ENCODE measurements at regions not wholly inside any gene's neighbourhood (a gene's known extent, or its start where the extent isn't known, plus 50 kb on each side); places are given as distances from the start of the nearest gene placed in this dataset.

DNA sequence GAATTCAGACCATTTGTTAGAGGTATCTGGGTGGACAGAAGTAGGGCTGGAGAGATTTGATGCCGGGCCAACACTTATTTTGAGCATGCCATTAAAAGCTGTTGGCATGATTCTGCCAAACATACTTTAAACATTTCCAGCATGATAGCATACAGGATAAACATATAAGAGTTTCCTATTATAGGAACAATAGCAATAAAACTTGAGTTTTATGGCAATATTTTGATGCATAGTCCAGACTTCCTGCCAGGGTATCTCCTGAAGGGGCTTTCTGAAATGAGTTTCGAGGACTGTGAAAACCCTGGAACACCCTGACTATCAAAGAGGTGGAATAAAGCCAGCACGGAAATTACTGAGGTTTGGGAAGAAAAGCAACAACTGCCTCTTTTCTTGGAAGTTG, 1398.0 kb upstream of the NXPH2 start:
- TF ChIP-seq GATA2 (IDR thresholded peaks at IDR 0.05; ENCODE audit: low read depth, low read length), result no peak
- no peak for TF ChIP-seq GATA3 (IDR thresholded peaks at IDR 0.05; ENCODE audit: low read depth, low read length)

DNA sequence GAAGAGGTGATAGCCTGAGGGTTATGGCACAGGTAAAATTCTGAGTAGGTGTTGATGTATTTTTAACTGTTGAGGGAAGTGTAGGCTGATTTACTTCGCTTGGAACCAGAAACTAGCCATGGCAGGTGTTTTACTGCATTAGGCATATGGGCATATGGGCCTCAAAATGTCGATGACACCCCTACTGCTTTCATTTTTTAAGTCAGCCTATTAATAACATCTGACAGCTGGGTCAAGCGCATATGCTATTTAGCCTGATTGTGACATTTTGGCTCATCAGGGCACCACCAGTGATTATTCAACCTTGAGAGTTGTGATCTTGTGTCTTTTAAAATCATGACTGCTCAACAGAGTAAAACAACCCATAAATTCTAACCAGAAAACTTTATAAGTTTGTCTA, 1396.9 kb upstream of the NXPH2 start:
- TF ChIP-seq GATA2 (IDR thresholded peaks at IDR 0.05; ENCODE audit: low read depth, low read length), result no peak
- TF ChIP-seq GATA3 (IDR thresholded peaks at IDR 0.05; ENCODE audit: low read depth, low read length), result no peak

DNA sequence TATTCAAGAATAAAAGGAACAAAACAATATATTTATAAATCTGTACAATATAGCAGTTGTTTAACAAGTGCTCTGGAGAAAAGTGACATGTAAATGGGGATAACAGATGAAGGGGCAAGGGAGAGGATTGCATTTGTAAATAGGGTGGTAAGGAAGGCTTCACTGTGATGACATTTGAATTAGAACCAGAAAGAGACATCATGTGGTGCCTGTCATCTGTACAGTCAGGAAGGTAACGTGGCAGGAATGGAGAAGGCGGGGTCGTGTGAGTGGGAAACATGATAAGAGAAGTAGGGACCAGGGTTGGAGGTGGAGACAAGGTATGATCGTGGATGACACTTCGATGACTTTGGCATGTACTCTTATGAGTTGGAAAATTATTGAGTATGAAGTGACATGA, 1393.6 kb upstream of the NXPH2 start:
- TF ChIP-seq GATA3 (IDR thresholded peaks at IDR 0.05; ENCODE audit: low read depth, low read length), result no peak
- no peak for TF ChIP-seq GATA2 (IDR thresholded peaks at IDR 0.05; ENCODE audit: low read depth, low read length)

DNA sequence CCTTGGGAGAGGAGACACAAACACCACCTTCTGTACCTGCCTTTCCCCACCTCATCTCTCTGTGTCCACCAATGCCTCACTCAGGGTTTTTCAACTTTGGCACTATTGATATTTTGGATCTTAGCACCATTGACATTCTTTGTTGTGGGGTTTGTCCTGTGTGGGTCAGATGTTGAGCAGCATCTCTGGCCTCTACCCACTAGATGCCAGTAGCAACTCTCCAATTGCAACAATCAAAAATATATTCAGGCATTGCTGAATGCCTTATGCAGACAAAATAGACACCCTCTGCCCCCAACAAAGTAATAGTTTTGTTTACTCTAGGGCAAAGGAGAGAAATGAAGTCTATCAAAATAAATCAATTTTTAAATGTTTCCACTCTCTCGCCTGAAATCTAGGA, 1384.3 kb upstream of the NXPH2 start:
- no peak for TF ChIP-seq GATA3 (IDR thresholded peaks at IDR 0.05; ENCODE audit: low read depth, low read length)
- TF ChIP-seq GATA2 (IDR thresholded peaks at IDR 0.05; ENCODE audit: low read depth, low read length), result no peak

DNA sequence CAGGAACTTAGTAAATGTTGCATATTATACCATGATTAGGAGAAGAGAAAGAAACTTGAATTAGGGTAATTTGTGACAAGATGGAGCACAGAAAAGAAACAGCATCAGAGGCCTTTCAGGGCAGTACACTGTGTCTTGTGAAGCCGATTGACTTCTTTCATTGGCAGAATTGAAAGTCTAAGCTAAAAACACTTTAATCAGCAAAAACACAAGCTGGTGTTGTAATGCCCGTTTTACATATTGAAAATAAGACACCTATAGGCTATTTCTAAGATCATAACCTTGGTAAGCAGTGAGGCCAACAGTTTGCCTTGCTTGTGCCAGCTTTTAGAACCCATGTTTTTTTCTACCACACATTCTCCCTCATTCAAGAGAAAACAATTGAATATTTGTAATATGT, 1378.1 kb upstream of the NXPH2 start:
- TF ChIP-seq GATA2 (IDR thresholded peaks at IDR 0.05; ENCODE audit: low read depth, low read length) (no peak), GATA3 (IDR thresholded peaks at IDR 0.05; ENCODE audit: low read depth, low read length) (no peak)

DNA sequence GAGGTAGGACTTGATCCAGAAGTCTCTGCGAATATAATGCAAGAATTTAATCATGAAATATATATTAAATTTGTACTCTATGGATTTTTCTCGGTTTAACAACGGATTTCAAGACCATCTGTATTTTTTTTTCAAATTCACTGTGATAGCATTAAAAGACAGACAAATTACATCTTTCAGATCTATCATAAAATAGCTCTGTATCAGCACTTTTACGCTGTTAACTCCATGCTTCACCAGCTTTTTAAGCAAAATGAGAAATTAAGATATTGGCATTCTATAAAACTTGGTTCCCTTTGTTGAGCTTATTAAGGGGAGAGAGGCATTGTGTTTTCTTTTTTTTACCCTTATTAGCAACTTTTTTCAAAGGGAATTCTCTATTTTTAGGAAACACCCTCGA, 1377.6 kb upstream of the NXPH2 start:
- TF ChIP-seq GATA3 (IDR thresholded peaks at IDR 0.05; ENCODE audit: low read depth, low read length) (no peak), GATA2 (IDR thresholded peaks at IDR 0.05; ENCODE audit: low read depth, low read length) (no peak)

DNA sequence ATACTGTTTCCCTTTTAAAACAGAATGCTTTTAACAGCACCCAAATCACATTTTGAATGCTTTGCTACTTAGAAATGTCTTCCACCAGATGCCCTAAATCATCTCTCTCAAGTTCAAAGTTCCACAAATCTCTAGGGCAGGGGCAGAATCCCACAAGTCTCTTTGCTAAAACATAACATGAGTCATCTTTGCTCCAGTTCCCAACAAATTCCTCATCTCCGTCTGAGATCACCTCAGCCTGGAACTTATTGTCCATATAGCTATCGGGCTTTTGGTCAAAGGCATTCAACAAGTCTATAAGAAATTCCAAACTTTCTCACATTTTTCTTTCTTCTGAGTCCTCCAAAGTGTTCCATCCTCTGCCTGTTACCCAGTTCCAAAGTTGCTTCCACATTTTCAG, 1374.5 kb upstream of the NXPH2 start:
- TF ChIP-seq GATA2 (IDR thresholded peaks at IDR 0.05; ENCODE audit: low read depth, low read length), result no peak
- no peak for TF ChIP-seq GATA3 (IDR thresholded peaks at IDR 0.05; ENCODE audit: low read depth, low read length)

DNA sequence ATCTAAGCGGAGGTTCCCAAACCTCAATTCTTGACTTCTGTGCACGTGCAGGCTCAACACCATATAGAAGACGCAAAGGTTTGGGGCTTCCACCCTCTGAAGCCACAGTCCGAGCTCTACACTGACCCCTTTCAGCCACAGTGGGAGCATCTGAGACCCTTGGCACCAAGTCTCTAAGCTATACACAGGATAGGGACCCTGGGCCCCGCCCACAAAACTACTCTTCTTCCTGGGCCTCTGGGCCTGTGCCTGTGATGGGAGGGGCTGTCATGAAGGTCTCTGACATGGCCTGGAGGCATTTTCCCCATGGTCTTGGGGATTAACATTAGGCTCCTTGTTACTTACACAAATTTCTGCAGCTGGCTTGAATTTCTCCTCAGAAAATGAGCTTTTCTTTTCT, 1374.1 kb upstream of the NXPH2 start:
- TF ChIP-seq GATA3 (IDR thresholded peaks at IDR 0.05; ENCODE audit: low read depth, low read length) (no peak), GATA2 (IDR thresholded peaks at IDR 0.05; ENCODE audit: low read depth, low read length) (no peak)

DNA sequence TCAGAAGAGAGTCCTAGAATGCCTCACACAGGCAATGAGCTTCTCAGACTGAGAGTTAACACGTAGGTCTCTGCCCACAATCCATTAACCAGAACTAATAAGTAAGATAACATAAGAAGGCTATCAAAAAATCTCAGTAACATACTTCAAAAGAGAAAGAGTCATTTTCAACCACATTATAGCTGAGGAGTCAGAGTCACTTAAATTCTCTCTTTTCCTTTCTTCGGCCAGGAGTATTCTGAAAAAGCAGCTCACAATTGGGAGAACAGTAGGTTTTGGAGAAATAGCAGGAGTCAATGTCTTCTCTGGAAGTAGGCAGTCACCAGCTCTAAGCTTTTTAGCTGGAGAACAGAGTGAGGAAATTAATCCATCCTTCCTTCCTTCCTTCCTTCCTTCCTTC, 1364.4 kb upstream of the NXPH2 start:
- TF ChIP-seq GATA2 (IDR thresholded peaks at IDR 0.05; ENCODE audit: low read depth, low read length) (no peak), GATA3 (IDR thresholded peaks at IDR 0.05; ENCODE audit: low read depth, low read length) (no peak)

DNA sequence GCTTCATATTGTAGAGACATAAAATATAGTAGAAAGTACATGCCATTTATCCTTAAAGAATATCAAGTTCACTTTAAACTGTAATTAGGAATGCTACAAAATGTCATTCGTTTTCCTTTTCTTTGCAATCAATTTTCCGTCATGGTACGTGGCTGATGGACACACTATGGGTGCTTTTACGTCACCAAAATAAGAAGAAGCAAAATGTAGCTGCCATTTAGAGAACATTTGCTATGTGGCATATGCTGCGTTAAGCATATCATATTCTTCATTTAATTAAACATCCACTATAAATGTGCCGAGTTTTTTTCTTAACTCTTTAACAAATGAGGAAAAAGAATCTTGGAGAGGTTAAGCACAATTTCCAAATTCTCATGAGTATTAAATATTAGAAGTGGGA, 1358.5 kb upstream of the NXPH2 start:
- TF ChIP-seq GATA3 (IDR thresholded peaks at IDR 0.05; ENCODE audit: low read depth, low read length), result no peak
- no peak for TF ChIP-seq GATA2 (IDR thresholded peaks at IDR 0.05; ENCODE audit: low read depth, low read length)

DNA sequence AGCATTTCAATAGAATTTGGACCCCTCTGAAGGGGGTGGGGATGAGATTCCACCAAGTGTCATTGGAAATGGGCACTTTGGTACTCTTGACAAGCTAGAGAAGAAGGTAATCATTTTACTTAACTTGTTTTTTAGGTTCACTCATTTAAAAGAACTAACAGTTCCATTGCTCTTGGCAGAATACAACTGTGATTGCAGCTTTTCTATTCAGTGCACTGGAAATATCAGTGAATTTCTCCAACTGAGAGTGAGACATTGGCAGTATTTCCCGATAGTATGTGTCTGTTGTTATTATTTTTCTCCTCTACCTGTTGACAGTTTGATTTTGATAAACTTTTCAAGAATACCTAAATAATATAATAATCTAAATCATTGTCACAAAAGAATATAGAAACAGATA, 1356.7 kb upstream of the NXPH2 start:
- TF ChIP-seq GATA3 (IDR thresholded peaks at IDR 0.05; ENCODE audit: low read depth, low read length) (no peak), GATA2 (IDR thresholded peaks at IDR 0.05; ENCODE audit: low read depth, low read length) (no peak)

DNA sequence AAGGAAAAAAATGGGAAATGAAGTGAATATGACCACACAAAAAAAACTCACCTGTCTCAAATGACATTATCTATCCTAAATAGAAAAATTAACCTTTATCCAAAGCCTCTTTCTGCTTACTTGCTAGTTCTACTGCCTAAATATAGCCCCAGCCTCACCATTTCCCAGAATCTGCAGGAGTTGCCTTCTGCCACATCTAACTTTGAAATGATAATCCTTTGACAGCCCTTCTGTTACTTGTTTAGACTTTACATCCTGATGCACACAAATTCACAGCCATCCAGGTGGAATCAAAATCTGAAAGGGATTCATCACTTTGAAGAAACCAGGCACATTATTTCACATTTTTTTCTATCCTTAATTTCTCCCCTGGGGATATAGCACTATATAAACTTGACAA, 1356.2 kb upstream of the NXPH2 start:
- TF ChIP-seq GATA2 (IDR thresholded peaks at IDR 0.05; ENCODE audit: low read depth, low read length) (no peak), GATA3 (IDR thresholded peaks at IDR 0.05; ENCODE audit: low read depth, low read length) (no peak)

DNA sequence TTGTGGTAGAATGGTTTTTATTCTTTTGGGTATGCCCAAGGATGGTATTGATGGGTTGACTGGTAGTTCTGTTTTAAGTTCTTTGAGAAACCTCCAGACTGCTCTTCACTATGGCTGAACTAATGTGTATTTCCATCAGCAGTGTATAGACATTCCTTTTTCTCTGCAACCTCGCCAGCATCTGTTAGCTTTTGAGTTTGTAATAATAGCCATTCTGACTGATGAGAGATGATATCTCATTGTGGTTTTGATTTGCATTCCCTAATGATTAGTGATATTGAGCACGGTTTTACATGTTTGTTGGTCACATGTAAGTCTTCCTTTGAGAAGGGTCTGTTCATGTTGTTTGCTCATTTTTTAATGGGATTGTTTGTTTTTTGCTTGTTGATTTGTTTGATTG, 1348.7 kb upstream of the NXPH2 start:
- no peak for TF ChIP-seq GATA2 (IDR thresholded peaks at IDR 0.05; ENCODE audit: low read depth, low read length)
- TF ChIP-seq GATA3 (IDR thresholded peaks at IDR 0.05; ENCODE audit: low read depth, low read length), result no peak

DNA sequence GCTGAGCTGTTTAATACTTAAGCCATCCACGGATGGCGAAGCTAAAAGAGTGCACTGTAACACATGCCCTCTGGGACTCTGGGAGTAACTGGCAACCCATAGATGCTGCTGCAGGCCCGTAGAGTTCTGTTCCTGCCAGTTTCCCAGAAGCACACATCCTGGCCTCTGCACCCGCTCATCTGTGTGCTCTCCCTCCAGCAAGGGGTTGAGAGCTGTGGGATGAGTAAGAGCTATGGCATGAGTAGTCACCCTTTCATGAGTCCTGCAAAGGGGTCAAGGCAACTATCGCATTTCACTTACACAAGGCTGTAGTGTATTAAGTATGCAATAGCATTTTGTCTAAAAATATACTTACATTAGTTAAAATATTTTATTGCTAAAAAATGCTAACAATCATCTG, 1341.8 kb upstream of the NXPH2 start:
- TF ChIP-seq GATA2 (IDR thresholded peaks at IDR 0.05; ENCODE audit: low read depth, low read length), result no peak
- TF ChIP-seq GATA3 (IDR thresholded peaks at IDR 0.05; ENCODE audit: low read depth, low read length), result no peak

DNA sequence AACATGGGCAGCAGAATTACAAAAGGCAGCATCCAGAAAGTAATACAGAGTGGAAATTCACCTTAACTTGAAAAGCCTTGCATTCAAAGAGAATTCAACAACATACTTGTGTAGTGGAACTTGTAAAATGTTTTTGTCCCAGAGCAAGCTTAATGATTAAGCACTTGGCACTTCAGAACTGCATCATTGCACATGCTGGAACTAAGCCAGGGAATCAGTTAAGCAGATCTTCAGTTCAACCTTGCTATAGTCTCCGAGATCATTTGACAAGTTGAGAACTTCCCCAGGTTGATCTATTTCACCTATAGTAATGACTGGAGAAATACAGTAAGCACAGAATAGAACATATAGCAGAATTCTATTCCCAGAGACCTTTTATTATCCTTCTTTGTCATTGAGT, 1337.2 kb upstream of the NXPH2 start:
- no peak for TF ChIP-seq GATA3 (IDR thresholded peaks at IDR 0.05; ENCODE audit: low read depth, low read length)
- TF ChIP-seq GATA2 (IDR thresholded peaks at IDR 0.05; ENCODE audit: low read depth, low read length), result no peak

DNA sequence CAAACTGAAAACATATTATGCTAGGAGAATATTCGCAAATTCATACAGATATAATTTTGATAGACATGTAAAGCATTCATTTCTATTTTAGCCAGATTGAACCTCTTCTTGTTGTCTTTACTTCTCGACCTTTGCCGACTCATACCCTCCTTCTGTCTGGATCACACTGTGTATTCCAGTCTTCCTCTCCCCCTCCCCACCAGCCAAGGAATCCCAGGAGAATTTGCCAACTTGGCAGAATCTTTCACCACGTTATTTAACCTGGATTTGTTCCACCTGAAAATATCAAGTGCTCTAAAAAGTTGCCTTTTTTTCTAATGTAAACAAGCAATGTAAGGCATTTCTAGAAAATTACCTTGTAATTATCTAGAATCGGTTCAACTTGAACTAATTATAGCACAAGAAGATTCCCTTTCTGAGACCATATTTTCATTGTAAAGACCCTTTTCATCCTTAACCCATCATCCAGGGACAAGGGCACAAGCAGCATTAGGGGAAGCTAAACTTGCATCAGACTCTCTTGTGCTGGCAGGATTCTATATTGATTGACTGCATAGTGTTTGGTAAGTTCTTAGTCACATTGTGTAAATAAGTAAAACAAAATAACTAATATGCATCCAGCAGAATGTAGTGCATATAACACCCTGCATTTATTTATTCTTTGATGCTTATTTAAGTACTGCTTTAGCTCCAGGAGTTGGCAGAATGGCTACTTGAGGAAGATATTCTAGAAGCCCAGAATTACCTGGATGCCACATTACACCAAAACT, 1328.7 kb upstream of the NXPH2 start:
- no peak for TF ChIP-seq GATA2 (IDR thresholded peaks at IDR 0.05; ENCODE audit: low read depth, low read length)
- no peak for TF ChIP-seq GATA3 (IDR thresholded peaks at IDR 0.05; ENCODE audit: low read depth, low read length)
